Activated naive CD4-positive, alpha-beta T cell treated with anti-CD3 and anti-CD28 coated beads, Interleukin-2, amount 50 U/mL, for 72 hours (primary cell): ENCODE measurements at regions not wholly inside any gene's neighbourhood (a gene's known extent, or its start where the extent isn't known, plus 50 kb on each side); places are given as distances from the start of the nearest gene placed in this dataset.

Experiments used
- ATAC-seq, 2 donors: fragments of 150-1000 bp; cut with Tn5 transposase; 2 replicates each; pipeline ENCODE4 v1.10.0; 2021; ENCODE audit warnings: mild to moderate bottlenecking in 2 of 2, moderate library complexity in 2 of 2
- DNase-seq, 2 donors: peaks; one replicate each; pipeline ENCODE4 v3.0.0; 2021 to 2022; ENCODE audit warnings: low spot score in 2 of 2
- H3K27ac Mint-ChIP-seq, 2 donors: one replicate each; pipeline ENCODE4 v1.8.0; 2022; ENCODE audit warnings: mild to moderate bottlenecking in 2 of 2, mixed read lengths in 2 of 2
- H3K36me3 Mint-ChIP-seq, 2 donors: one replicate each; pipeline ENCODE4 v1.8.0; 2022; ENCODE audit warnings: mixed read lengths in 2 of 2
- H3K9me3 Mint-ChIP-seq, 2 donors: one replicate each; pipeline ENCODE4 v1.8.0; 2022; ENCODE audit warnings: mixed read lengths in 2 of 2

DNA sequence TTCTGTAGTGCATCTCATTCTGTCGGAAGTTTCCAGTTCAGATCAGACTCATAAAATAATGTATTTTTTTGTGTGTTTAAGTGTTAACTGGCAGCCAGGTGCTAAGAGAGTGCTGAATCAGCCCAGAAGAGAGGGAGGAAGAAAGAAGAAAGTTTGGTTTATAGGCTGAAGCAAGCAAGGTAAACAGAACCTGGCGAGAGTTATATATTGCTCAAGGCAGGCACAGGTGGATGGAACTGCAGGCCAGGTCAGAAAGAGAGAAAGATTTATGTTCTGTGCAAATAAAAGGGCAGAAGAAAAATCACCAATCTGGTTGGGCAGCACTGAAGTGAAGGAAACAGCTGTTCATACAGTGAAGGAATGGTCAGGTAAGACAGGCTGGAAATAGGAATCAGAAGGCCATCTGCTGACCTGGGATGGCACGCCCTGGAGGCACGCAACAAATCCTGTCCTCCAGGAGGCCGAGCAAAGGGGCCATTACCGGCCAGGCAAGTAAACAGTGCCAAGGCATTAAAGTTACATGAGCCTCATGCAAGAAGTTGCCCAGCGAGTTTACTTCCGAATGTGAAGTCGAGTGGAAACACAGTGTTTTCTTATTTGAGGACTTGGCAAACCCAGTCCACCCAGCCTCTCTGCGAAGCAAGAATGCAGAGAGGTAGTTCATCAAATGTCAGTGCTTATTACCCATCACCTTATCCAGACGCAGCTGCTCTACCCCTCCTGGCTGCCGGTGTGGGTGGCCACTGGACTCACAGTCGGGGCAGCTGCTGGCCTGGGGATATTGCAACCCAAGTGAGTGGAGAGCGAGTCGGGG, 309.8 kb downstream of the VPS13C start:
- ATAC-seq: no peak
- no peak for DNase-seq
- Mint-ChIP-seq H3K9me3 (no peaks in the 10 kb centered on the region), H3K27ac (no peak overlapping the region), H3K36me3 (no peaks in the 10 kb centered on the region)

DNA sequence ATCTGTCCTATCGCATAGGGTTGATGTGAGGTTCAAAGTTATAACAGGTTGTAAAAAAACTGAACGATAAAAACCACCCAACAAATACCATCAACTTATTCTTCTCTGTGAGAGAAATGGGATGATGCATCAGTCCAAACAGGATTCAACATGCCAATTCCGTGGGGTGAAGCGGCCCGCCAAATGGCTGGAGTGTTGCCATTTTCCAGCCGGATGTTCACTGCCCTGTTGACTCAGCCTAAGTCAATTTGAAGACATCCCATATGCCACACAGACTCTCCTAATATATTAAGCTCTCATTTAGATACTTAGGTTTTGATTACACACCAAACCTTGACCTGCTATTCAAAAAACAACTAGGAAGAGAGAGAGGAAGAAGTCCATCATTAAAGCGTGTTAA, 311.1 kb downstream of the VPS13C start:
- DNase-seq: no peak
- H3K36me3 Mint-ChIP-seq: no peaks in the 10 kb centered on the region
- no peaks in the 10 kb centered on the region for H3K9me3 Mint-ChIP-seq
- no peak overlapping the region for H3K27ac Mint-ChIP-seq
- no peak for ATAC-seq

DNA sequence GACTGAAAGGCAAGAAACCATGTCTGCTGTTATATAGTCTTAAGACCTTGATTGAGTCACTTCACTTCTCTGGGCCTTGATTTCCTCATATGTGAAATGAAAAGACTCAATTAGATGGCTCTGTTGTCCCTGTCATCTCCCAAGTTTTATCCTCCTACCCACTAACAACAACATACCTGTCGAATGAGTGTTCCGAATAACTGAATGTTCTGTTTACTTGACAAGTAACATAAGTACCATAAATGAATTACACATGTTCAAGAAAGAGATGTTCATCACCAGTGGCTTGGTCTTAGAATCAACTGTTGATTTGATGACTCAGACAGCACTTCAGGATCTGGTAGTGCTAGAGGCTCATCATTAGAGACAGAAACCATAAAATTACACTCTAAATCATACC, 311.7 kb downstream of the VPS13C start:
- Mint-ChIP-seq H3K36me3 (no peaks in the 10 kb centered on the region), H3K27ac (no peak overlapping the region)
- no peak for ATAC-seq

DNA sequence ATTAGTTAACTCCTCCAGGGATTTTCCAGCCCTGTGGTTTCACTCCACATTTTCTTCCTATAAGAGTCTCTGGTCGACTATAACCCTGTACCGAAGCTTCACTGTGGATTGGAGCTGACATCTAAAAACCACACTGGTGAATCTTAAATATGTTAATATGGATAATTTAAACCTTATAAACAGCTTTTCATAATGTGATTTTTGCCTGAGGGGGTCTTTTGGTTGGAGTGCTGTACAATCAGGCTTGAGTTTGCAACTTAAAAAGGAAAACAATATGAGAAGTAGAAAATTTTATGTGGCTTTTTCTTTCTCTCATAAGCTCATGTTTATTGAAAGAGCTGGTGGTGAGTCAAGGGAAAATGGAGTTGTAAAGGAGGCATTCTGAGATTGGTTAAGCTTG, 313.7 kb downstream of the VPS13C start:
- no peak for ATAC-seq
- Mint-ChIP-seq H3K36me3 (no peaks in the 10 kb centered on the region), H3K27ac (no peak overlapping the region), H3K9me3 (no peaks in the 10 kb centered on the region)
- no peak for DNase-seq

More for the DNA sequence above, 311.7 kb downstream of the VPS13C start:
- H3K9me3 Mint-ChIP-seq: no peaks in the 10 kb centered on the region
- no peak for DNase-seq

DNA sequence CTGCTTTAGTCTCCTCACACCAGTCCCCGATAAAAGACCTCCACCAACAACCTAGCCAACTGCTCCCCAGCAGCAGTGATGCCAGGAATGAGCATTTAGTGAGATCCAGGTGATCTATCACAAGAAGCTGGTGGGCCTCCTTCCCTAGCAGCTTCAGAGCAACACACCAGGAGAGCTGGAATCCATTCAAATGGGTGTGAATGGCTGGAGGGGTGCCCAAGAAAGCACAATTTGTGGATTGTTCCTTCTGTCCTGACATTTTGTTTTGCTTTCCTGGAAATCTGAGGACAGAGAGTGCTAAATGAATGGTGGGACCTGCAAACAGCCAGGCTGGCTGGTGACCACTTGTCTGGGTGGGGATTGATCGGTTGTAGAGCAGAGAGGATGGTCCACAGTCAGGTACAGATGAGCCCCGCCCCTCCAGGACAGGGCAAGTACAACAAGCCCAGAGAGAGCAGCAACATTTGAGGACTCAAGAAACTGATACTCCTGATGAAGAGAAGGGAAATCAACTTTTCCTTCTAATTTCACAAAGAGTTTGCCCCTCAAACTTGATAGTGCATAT, 316.8 kb downstream of the VPS13C start:
- Mint-ChIP-seq H3K9me3 (no peaks in the 10 kb centered on the region), H3K36me3 (no peaks in the 10 kb centered on the region), H3K27ac (no peak overlapping the region)
- DNase-seq (no peak), ATAC-seq (no peak)

DNA sequence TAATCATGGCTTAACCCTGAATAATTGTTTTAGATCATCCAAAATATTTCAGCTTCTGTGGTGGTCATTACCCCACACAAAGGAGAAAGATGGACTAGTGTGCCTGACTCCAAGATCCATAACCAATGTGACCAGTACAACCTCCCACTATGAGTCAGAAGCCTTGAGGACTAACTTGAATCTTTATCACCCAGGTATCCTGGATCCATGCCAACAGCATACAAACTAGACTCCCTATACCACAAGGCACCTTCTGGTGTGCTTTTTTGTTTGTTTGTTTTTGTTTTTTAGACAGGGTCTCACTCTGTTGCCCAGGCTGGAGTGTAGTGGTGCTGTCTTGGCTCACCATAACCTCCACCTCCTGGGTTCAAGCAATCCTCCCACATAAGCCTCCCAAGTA, 317.7 kb downstream of the VPS13C start:
- DNase-seq (no peak), ATAC-seq (no peak)
- Mint-ChIP-seq H3K36me3 (no peaks in the 10 kb centered on the region), H3K27ac (no peak overlapping the region), H3K9me3 (no peaks in the 10 kb centered on the region)

DNA sequence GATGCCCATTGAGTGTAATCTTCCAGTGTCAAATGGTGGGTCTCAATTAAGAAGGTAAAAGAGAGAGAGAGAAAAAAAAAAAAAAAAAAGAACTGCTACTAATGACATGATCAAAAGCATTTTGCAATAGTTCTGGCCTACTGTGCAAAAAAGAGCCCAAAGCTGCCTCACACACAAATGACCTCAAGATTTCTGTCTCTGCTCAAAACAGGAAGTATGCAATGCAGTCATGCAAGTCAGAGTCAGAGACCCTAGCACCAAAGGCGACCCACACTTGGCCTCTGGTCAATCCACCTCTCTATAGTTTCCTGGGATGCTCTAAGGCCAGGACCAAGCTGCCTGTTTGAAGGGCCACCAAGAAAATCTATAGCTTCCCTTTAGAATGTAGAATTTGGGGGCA, 323.5 kb downstream of the VPS13C start:
- ATAC-seq: no peak
- no peak for DNase-seq
- Mint-ChIP-seq H3K9me3 (no peaks in the 10 kb centered on the region), H3K27ac (no peak overlapping the region), H3K36me3 (no peaks in the 10 kb centered on the region)

DNA sequence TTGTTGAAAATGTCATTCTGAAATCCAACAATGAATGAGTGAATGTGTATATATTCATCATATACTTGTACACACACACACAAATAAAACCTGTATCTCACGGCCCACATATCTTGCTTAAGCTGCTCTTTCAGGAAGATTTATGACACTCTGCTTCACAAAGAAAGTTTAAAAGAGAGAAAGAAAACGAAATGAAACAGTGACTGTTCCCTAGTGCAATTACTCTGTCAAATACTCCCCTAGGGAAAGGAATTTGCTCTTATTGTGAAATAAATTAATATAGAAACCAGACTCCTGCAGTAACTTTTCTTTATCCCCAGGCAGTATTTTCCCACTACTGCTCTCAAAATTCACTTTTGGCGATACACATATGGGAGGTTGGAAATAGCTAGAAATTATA, 329.1 kb downstream of the VPS13C start:
- DNase-seq (no peak), ATAC-seq (no peak)
- H3K27ac Mint-ChIP-seq: no peak overlapping the region
- H3K36me3 Mint-ChIP-seq: no peaks in the 10 kb centered on the region
- H3K9me3 Mint-ChIP-seq: no peaks in the 10 kb centered on the region

DNA sequence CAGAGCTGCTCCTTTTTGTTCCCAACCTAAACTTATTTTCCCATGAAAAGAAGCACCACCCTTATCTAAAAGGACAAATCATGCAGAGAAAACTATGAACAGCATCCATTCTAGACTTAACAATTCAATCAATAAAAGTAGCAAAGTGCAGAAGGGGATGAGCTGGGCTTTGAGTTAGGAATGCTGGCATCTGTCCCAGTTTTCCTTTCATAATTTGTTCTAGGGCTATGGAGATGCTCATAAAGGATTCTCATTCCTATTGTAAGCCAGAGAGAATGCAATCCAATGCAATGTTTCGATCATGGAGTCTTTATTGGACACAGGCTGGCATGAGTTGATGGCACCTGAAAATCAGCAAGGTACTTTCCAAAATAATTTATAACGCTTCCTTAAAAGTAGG, 330.6 kb downstream of the VPS13C start:
- H3K36me3 Mint-ChIP-seq: no peaks in the 10 kb centered on the region
- no peaks in the 10 kb centered on the region for H3K9me3 Mint-ChIP-seq
- ATAC-seq (no peak), DNase-seq (no peak)
- peak overlapping the region in 1 of 2 donors; percentile 29 for H3K27ac Mint-ChIP-seq

DNA sequence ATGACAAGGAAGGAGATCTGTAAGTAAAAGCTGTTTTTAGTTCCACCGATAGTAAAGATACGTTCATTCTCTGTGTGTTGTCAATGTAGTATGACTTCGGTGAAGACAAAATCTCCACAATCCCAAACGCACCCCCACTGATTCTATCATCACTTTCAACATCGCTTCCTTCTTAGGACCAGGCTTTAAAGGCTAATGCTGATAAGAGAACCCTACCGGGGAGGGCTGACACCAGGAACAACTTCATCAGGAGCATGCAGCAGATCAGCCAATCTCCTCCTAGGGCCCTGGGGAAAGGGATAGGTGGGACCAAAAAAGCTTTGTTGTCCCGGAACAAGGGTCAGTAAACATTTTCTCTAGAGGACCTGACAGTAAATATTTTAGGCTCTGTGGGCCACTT, 334.1 kb downstream of the VPS13C start:
- Mint-ChIP-seq H3K9me3 (no peaks in the 10 kb centered on the region), H3K27ac (no peak overlapping the region), H3K36me3 (no peaks in the 10 kb centered on the region)
- ATAC-seq: no peak
- no peak for DNase-seq

DNA sequence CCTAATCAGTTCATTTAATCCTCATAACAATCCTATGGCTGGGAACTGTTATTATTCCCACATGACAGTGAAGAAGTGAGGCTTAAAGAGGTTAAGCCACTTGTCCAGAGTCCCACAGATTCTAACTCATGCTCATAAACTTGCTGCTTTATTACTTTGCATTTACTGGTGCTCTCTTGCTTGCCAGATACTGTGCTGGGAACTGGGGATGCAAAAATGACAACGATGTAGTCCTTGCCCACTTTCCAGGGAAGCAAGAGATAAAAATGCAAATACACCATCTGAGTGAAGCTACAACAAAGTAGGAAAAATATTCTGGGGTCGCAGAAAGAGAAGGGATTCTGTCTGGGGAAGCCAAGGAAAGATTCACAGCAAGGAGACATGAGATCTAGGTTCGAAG, 335.0 kb downstream of the VPS13C start:
- no peak overlapping the region for H3K27ac Mint-ChIP-seq
- no peaks in the 10 kb centered on the region for H3K9me3 Mint-ChIP-seq
- DNase-seq (no peak), ATAC-seq (no peak)
- H3K36me3 Mint-ChIP-seq: no peaks in the 10 kb centered on the region

DNA sequence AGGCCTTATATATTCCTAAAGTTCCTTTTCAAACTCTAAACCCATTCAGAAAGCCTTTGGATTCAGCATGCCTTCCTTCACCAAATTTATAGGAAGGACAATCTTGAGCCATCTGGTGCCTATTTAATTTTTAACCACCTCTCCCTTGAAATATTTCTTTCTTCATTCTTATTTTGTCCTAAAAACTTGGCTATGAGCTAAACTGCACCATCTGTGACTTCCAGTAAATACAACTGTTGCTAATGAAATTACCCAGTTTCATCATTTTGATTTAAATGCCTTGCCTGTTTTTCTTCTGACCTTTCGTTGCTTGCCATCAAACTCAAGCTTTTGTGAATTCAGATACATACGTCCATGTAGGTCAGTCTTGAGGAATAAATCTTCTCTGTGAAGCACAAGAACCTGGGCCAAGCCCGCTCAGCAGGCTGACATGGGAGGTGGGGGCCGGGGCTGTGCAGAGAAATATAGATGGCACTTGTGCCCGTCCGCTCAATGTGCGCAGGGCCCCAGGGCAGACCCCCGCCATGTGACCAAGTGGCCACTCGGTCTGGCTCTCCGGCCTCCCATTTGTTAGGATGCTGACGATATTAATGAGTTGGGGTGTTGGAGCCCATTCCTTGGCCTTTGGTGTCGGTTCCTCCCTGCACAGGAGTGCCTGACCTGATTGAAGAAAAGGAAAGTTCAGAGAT, 335.9 kb downstream of the VPS13C start:
- H3K9me3 Mint-ChIP-seq: no peaks in the 10 kb centered on the region
- DNase-seq (no peak), ATAC-seq (no peak)
- no peaks in the 10 kb centered on the region for H3K36me3 Mint-ChIP-seq
- no peak overlapping the region for H3K27ac Mint-ChIP-seq

DNA sequence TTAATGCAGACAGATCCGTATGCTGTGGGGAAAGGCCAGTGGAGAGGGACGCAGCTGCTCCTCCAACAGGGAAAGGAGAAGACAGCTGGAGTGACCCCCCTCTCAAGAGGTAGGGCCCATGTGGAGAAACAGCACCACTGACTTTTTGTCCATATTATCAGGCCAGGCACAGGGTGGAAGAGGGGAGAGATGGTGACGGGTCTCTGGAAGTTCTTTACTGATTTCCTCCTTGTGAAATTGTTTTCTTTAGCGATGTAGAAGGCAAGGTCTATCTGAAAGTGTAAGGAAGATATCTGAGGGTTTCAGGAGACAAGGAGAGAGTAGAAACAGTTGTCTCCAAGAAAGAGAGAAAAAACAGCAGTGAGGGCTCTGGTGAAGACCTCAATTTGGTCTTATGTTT, 338.8 kb downstream of the VPS13C start:
- no peak for ATAC-seq
- Mint-ChIP-seq H3K27ac (no peak overlapping the region), H3K9me3 (no peaks in the 10 kb centered on the region)

DNA sequence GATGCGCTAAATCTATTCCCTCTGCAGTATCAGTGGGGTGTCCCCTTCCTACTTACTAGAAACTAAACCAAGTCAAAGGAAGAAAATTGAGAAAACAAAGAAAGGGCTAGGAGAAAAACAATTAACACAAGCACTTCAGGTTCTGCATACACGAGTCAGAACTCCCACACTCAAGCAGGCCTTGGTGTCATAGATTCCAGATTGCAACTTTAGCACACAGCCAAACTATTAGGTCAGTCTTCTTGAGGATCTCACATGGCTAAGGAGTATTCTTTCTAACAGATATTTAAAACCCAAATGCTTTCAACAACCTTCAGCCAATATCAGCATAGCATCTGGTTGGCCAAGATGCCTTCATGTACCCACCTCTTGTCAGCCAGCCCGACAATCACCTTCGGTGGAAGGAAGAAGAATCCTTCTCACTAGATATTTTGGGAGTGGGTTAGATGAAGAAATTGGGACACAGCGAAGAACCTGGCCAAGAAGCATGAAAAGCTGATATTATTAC, 340.0 kb downstream of the VPS13C start:
- ATAC-seq: no peak
- Mint-ChIP-seq H3K9me3 (no peaks in the 10 kb centered on the region), H3K36me3 (no peaks in the 10 kb centered on the region), H3K27ac (no peak overlapping the region)
- DNase-seq: no peak

More for the DNA sequence above, 338.8 kb downstream of the VPS13C start:
- DNase-seq: no peak
- no peaks in the 10 kb centered on the region for H3K36me3 Mint-ChIP-seq

DNA sequence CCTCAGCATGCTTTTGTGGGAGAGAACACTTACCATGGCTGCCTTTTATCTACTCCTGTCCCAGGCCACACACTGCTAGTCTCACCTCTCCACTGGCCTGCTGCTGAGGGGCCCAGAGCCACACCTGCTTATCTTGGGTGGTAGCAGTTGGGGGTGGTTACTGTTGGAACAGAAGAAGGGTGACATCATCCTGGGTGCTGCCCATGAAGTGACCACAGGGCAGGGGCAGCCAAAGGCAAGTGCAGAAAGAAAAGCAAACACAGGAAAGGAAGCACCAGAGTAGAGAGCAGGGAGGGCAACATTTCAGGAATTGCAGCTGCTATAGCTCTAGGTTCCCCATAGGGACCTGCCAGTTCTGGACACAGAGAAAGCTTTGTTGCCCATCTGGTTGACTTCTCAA, 345.2 kb downstream of the VPS13C start:
- H3K9me3 Mint-ChIP-seq: no peaks in the 10 kb centered on the region
- H3K36me3 Mint-ChIP-seq: no peaks in the 10 kb centered on the region
- no peak overlapping the region for H3K27ac Mint-ChIP-seq
- no peak for DNase-seq
- ATAC-seq: no peak

DNA sequence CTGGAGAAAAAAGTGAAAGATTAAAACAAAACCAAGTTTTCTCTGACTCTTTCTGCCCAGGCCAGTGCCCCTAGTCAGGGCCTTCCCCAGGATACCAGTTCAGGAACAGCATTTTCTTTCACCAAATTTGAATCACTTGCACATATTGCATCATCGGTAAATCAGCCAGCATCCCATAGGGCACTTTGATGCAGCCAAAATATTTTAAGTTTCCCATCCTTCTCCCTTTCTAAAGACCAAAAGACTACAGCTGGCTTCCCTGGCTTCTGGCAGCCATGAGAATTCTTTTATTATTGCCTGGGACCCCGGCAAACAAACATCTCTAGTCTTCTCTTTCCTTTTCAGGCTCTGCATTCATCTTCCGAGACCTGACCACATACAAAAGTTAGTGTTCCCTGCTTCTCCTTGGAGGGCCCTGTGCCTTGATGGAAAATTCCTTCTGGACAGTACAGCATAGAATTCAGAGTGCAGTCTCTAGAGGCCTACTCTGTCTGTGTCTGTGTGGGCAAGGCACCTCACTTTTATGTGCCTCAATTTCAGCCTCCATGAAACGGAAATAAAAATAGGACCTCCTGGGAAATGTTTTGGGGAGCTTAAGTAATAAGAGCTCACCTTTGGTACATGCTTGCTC, 348.0 kb downstream of the VPS13C start:
- DNase-seq (no peak), ATAC-seq (no peak)
- Mint-ChIP-seq H3K9me3 (no peaks in the 10 kb centered on the region), H3K27ac (no peak overlapping the region), H3K36me3 (no peaks in the 10 kb centered on the region)
